Central memory CD4-positive, alpha-beta T cell (primary cell): ENCODE measurements at regions not wholly inside any gene's neighbourhood (a gene's known extent, or its start where the extent isn't known, plus 50 kb on each side); places are given as distances from the start of the nearest gene placed in this dataset.
"Not testable (repeated sequence)": the region's sequence is repeated elsewhere in the genome, so short reads cannot be mapped to it uniquely, and the experiment has no call there.

Experiments used
- DNase-seq: peaks from one replicate; pipeline ENCODE4 v3.0.0; 2022

DNA sequence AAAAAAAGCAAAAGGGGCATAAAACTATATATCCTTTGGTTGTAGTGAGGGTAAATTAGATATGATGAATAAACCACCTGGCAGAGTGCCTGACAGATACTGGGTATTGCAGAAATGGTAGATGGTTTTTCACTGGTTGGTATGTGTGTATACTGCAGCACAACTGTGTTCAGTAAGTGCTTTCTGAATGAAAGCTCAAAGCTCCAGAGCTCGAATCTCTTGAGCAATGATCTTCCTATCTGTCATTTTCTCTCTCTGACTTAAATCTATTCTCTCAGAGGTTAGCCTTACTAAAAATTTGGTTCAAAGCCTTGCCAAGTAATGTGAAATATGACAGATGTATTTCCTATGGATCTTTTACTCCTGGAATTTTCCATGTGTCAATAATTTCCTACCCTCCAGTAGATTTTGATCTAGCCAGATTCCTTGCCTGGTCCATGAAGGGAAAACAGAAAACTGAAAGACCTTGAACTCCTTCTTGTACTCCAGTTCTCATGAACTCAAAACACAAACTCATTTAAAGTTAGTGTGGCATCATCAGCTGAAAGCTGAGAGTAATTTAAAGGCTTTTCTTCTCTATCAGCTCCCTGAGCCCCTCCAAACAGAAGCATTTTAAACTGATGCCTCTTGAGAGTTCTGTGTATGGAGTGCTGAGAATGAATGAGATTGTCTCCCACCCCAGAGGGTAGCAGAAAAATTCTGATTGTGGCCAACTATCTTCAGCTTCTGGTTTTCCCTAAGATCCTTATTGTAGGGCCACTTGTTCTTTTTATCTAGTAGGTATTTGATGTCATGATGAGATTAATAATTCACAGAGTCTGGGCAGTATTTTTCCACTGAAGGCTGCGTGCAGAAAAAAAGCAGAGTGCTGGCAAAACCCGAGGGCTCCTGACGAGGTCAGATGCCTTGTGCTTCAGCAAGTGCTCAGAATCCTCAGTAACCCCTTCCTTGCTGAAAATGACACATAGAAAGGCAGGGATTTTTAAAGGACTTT lies 363.4 kb upstream of the BOD1L1 start:
- DNase-seq, result no peak

DNA sequence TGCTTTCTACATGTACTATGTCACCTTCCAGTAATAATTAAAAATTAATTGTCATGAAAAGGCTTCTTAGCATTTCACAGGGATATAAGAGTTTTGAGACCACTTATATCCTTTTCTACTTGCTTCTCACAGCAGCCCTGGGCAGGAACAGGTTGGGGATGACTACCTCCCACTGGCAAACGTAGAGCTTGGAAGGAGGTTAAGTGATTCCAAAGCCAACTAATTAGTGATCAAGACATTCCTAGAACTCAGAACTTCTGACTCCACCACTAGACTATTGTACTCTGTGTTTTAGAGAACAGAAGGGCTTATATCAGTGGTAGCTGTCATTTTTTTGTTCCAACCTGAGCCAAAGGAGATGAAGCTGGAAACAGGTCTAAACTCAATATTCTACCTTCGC lies 364.5 kb upstream of the BOD1L1 start:
- no peak for DNase-seq

GRCh38 chr4:13992975-13993520 lies 365.5 kb upstream of the BOD1L1 start:
- no peak for DNase-seq

- DNase-seq, result no peak
Observed at GRCh38 chr4:13994016-13994415, 366.5 kb upstream of the BOD1L1 start.

DNA sequence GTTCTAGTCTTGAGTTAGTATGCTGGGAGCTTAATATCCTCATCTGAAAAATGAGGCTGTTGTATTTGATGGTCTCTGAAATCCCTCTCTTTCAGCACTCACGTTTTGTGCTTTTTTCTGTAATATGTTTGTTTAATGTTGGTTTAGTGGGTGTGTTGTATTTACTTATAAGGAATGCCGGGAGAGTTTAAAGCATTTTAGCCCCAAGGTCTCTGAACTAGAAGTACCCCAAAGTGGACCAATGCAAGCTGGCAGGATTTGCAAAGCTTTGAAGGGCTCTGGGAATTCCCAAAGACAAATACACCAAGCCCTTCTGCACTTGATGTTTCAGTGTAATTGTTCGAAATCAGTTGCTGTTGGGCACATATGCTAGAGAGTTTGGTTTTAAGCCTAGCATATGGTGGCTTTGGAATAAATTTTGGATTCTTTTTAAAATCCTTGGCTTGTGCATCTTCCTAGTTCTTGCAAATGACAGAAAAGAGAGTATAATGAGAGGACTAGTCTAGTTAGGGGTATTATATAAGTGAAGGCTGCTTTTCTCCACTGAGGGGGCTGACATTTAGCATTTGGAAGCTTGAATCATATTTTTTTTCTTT lies 371.4 kb upstream of the BOD1L1 start:
- DNase-seq, result no peak

- DNase-seq, result no peak
Observed at GRCh38 chr4:14000091-14000814, 372.7 kb upstream of the BOD1L1 start.

DNA sequence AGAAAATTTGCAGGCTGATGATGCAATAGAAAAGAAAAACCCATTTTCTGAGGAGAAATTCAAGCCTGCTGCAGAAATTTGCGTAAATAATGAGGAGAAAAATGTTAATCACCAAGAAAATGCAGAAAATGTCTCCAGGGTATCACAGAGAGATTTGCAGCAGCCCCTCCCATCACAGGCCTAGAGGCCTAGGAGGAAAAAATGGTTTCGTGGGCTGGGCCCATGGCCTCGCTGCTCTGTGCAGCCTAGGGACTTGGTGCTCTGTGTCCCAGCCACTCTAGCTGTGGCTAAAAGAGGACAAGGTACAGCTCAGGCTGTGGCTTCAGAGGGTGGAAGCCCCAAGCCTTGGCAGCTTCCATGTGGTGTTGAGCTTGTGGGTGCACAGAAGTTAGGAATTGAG lies 374.8 kb upstream of the BOD1L1 start:
- DNase-seq, result not testable (repeated sequence)

GRCh38 chr4:14008494-14008893 lies 381.0 kb upstream of the BOD1L1 start:
- DNase-seq, result no peak

- no peak for DNase-seq
Observed at GRCh38 chr4:14018191-14018853, 390.8 kb upstream of the BOD1L1 start.

DNA sequence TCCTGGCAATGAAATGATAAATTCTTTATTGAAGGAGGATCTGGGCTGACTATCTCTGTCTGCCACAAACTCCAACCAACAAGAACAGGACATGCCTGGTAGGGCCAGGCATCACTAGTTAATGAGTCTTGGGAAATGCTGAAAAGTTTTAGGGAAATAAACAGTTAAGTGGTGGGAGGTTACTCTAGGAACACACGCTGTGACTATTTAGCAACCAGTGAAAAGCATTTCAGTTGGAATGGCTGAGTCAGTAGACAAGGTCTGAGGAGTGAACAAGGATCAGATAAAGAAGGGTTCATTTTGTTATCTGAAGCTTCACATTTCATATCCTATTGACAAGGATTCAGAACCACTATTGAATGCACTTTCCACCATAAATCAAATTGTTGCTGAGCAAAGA lies 394.9 kb upstream of the BOD1L1 start:
- DNase-seq, result no peak

DNA sequence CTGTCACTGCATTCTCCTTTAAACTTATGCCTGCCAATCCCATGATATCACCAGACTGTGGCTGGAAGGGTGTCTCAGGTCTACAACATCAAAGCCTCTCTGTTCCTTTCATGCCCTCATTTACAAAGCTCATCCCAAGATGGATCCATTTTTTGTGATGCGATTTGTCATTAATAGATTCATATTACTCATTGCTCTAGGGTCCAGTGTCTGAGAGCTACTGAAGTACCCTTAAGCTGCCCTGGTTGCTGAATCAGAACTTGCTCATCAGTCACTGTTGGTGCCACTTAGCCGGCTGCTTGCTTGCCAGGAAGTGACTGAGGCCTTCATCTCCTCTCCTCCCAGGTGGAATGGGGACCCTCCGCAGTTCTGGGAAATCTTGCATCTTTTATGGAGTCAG lies 395.5 kb upstream of the BOD1L1 start:
- DNase-seq, result no peak

- DNase-seq, result no peak
Observed at GRCh38 chr4:14023896-14024295, 396.4 kb upstream of the BOD1L1 start.

GRCh38 chr4:14025111-14025510 lies 397.6 kb upstream of the BOD1L1 start:
- DNase-seq, result no peak

DNA sequence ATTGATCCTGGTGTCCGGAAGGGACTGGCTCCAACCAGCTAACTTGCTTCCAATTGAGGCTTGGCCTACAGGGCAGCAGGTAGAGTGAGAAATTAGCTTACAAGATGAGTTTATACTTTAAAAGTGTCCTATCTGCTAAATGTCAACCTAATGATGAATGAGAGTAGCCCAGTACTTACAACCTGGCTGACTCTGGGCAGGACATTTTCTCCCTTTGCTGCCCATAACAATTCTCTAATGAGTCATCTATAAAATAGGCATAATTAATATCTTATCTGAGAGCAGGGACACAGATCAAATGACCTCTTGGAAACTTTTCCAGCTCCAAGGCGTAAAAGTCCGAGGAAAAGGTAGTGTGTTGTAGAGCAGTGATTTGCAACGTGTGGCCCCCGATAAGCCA lies 398.4 kb upstream of the BOD1L1 start:
- DNase-seq, result no peak

DNA sequence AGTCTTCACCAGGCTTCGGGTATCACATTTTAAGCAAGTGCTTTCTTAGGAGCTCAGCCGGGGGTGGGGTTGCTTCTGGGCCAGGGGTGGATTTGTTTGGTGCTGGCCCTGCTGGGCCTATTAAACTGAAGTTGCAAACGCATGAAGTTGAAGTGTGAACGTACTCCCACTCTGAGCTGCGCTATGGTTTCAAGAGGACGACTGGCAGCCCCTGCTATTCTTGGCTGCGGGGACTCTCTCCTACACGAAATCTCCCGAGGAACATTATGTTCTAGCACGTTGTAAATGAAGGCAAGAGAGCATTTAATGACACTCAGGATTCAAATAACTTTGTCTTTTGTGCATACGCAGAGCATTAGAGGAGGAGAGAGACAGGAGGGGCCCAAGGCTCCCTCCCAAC lies 401.3 kb upstream of the BOD1L1 start:
- no peak for DNase-seq

GRCh38 chr4:14035076-14035475 lies 407.6 kb upstream of the BOD1L1 start:
- no peak for DNase-seq

GRCh38 chr4:14043203-14043602 lies 415.7 kb upstream of the BOD1L1 start:
- no peak for DNase-seq

- DNase-seq, result no peak
Observed at GRCh38 chr4:14046642-14047041, 419.1 kb upstream of the BOD1L1 start.

GRCh38 chr4:14047840-14048239 lies 420.3 kb upstream of the BOD1L1 start:
- DNase-seq, result no peak

DNA sequence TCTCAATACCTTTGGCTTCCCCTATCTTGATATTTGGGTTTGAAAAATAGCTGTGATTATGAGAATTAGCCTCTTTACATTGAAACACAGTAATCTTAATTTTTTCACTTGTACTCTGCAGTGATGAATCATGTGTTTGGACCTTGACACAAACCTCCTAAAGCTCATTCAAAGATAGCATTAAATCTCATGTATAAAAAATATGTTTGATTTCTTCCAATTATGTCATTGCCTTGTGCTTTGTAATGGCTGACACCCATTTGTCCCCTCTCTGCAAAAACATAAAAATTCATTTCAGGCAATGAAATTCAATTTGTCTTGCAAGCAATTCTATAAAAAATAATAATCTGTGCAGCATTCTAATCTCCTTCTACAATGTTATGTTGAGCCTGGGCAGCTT lies 422.4 kb upstream of the BOD1L1 start:
- DNase-seq, result no peak

GRCh38 chr4:14053291-14053690 lies 425.8 kb upstream of the BOD1L1 start:
- DNase-seq, result no peak

GRCh38 chr4:14054391-14054790 lies 426.9 kb upstream of the BOD1L1 start:
- DNase-seq, result no peak

DNA sequence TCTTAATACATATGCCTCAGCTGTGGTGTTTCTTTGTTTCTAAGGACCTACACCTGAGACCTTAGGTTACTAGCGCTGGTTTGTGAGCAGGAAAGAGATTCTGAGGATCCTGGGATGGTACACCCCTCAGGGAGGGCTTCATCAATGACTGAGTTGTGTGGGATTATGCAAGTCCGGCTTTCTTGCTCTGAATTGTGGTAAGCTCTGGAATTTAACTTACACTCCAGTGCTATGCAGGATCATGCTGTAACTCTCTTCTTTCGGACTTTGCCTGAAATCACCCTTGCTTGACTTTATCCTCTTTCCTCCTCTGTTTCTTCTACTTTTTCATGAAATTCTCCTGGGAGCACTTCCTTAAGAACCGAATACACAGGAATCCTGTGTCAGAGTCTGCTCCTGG lies 431.5 kb upstream of the BOD1L1 start:
- no peak for DNase-seq
